ENCODE measurements at regions not wholly inside any gene's neighbourhood (a gene's known extent, or its start where the extent isn't known, plus 50 kb on each side); places are given as distances from the start of the nearest gene placed in this dataset.

DNA sequence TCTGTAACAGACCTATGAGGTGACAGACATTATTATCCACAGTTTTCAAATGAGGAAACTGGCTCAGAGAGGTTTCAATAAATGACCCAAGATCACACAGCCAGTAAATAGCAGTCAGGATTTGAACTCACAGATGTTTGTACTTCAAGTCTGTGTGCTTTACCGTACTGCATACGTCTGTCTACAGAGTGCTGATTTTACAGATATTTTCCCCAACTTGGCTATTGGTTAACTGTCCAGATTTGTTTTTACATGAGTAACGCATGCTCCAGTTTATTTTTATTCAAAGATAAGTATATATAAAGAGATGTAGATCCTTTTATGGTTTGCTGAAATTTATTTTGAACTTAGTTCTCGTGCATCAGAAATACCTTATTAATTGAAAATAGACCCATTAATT is 65.7 kb upstream of the SLC38A2 start:
- no peaks in the 10 kb centered on the region for H3K36me3 ChIP-seq
- intact Hi-C loops (cut with DNase I): no loop called here
- H3K4me3 ChIP-seq: no peak overlapping the region
- H3K9me3 ChIP-seq: no peaks in the 10 kb centered on the region
- TF ChIP-seq, protein P1, sequence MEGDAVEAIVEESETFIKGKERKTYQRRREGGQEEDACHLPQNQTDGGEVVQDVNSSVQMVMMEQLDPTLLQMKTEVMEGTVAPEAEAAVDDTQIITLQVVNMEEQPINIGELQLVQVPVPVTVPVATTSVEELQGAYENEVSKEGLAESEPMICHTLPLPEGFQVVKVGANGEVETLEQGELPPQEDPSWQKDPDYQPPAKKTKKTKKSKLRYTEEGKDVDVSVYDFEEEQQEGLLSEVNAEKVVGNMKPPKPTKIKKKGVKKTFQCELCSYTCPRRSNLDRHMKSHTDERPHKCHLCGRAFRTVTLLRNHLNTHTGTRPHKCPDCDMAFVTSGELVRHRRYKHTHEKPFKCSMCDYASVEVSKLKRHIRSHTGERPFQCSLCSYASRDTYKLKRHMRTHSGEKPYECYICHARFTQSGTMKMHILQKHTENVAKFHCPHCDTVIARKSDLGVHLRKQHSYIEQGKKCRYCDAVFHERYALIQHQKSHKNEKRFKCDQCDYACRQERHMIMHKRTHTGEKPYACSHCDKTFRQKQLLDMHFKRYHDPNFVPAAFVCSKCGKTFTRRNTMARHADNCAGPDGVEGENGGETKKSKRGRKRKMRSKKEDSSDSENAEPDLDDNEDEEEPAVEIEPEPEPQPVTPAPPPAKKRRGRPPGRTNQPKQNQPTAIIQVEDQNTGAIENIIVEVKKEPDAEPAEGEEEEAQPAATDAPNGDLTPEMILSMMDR (IDR thresholded peaks at IDR 0.05): no peak
- no peak for TF ChIP-seq POLR2A (IDR thresholded peaks at IDR 0.05)
- no peak overlapping the region for H3K27ac ChIP-seq
- no peak for DNase-seq
- H3K4me1 ChIP-seq: peaks cover 0 to 1% (median 0%) of the 10 kb centered on the region in 4 donors
- no peak for ATAC-seq
- WGBS (ENCODE audit: insufficient coverage, low coverage, low lambda C conversion rate, missing lambda C conversion rate): 84% methylated on average over 4 of the region's 4 CpGs
- H3K27me3 ChIP-seq: no peaks in the 10 kb centered on the region

DNA sequence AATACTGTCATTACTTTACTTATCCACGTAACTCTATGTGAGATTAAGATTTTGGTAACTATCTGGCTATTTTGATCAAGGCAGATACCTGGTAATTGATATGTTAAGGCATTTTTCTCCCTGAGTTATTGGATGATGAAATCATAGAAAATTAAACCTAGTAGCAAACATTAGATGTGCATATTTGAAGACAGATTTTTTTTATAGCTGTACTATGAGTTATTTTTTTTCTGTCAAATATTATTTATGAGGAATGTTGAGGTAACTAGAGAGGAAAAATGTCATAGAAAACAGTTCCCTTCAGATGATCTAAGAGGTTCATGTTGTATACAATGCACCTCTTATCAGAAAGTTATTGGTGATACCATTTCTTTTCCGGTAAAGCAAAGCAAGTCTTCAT is 64.9 kb upstream of the SLC38A2 start:
- Histone ChIP-seq H3K27me3 (no peaks in the 10 kb centered on the region), H3K4me3 (no peak overlapping the region), H3K27ac (no peak overlapping the region), H3K9me3 (no peaks in the 10 kb centered on the region), H3K36me3 (no peaks in the 10 kb centered on the region), H3K4me1 (no peaks in the 10 kb centered on the region)
- WGBS (ENCODE audit: insufficient coverage, low coverage, low lambda C conversion rate, missing lambda C conversion rate): 83% methylated on average over 2 of the region's 2 CpGs
- intact Hi-C loops (cut with DNase I): no loop called here
- DNase-seq: no peak
- no peak for ATAC-seq
- TF ChIP-seq, protein P1 (IDR thresholded peaks at IDR 0.05): no peak
- TF ChIP-seq POLR2A (IDR thresholded peaks at IDR 0.05): no peak

DNA sequence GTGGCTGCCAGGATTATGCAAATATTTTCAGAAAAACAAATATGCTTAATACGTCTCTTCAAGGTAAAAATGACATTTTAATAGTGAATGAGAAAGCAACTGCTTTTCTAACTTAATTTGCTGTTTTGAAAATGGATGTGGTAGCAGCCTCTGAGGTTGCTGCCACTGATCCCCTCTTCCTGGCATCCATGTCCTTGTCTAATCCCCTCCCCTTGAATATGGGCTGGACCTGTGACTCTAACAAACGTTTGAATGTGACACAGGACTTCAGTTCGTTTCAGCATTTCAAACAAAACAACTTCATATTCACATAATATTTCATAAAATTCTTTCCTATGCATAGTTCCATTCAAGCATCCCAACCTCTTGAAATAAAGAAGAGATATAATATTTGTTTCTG is 64.2 kb upstream of the SLC38A2 start:
- Histone ChIP-seq H3K36me3 (no peaks in the 10 kb centered on the region), H3K27me3 (no peaks in the 10 kb centered on the region), H3K4me1 (peaks cover 0 to 1% (median 0%) of the 10 kb centered on the region in 4 donors), H3K9me3 (no peaks in the 10 kb centered on the region), H3K4me3 (no peak overlapping the region), H3K27ac (no peak overlapping the region)
- DNase-seq (no peak), ATAC-seq (no peak)
- WGBS (ENCODE audit: insufficient coverage, low coverage, low lambda C conversion rate, missing lambda C conversion rate): 41% methylated on average over 3 of the region's 3 CpGs
- intact Hi-C loops (cut with DNase I): no loop called here
- TF ChIP-seq, protein P1 (IDR thresholded peaks at IDR 0.05): no peak
- TF ChIP-seq POLR2A (IDR thresholded peaks at IDR 0.05): no peak

DNA sequence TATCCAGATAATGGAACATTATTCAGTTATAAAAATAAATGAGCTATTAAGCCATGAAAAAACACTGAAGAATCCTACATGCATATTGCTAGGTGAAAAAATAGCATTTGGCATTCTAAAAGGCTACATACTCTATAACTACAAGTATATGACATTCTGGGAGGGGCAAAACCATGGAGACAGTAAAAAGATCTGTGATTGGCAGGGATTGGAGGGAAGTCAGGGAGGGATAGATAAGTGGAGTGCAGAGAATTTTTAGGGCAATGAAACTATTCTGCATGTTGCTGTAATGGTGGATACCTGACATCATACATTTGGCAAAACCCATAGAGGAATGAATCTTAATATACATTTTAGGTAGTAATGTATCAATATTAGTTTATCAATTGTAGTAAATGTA is 63.1 kb upstream of the SLC38A2 start:
- intact Hi-C loops (cut with DNase I): no loop called here
- ATAC-seq (no peak), DNase-seq (no peak)
- Histone ChIP-seq H3K27ac (no peak overlapping the region), H3K36me3 (no peaks in the 10 kb centered on the region), H3K27me3 (no peaks in the 10 kb centered on the region), H3K9me3 (no peaks in the 10 kb centered on the region), H3K4me3 (no peak overlapping the region), H3K4me1 (peaks cover 0 to 8% (median 0%) of the 10 kb centered on the region in 4 donors)
- TF ChIP-seq POLR2A (IDR thresholded peaks at IDR 0.05): no peak
- TF ChIP-seq, protein P1 (IDR thresholded peaks at IDR 0.05): no peak

DNA sequence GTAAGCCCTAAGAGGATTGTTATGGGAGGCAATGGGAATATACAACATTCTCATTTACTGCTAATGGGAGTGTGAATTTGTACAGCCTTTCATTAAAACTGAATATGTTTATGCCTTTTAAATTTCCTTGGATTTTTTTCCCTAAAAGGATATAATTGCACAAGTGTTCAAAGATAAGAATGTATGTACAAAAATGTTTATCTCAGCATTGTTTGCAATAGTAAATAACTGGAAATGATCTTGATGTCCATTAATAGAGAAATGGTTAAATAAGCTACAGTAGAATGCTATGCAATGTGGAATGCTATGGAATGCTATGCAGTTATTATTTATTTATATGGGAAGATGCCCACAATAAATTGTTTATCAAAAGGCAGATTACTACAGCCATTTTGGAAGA is 62.5 kb upstream of the SLC38A2 start:
- TF ChIP-seq POLR2A (IDR thresholded peaks at IDR 0.05): no peak
- TF ChIP-seq, protein P1 (IDR thresholded peaks at IDR 0.05): no peak
- Histone ChIP-seq H3K4me3 (no peak overlapping the region), H3K27me3 (no peaks in the 10 kb centered on the region), H3K36me3 (no peaks in the 10 kb centered on the region), H3K4me1 (peaks cover 0 to 14% (median 0%) of the 10 kb centered on the region in 4 donors), H3K27ac (no peak overlapping the region), H3K9me3 (no peaks in the 10 kb centered on the region)
- DNase-seq: no peak
- no peak for ATAC-seq
- intact Hi-C loops (cut with DNase I): no loop called here

Measured in right lobe of liver (tissue), 6 donors.